OCI-LY7 (cell line): ENCODE measurements at regions not wholly inside any gene's neighbourhood (a gene's known extent, or its start where the extent isn't known, plus 50 kb on each side); places are given as distances from the start of the nearest gene placed in this dataset.

Source experiments
- BruUV-seq: library from RNA; stranded (reverse); fragments of 400-500 nt; replicated peaks from 2 replicates; lab custom pipeline; 2021; lab: Mats Ljungman, UMichigan
- CTCF ChIA-PET: fragments of 300-600 bp; sonication (Branson Sonifier 250); formaldehyde crosslinking; loops from one replicate; lab custom pipeline; 2022; ENCODE audit warnings: antibody characterized with exemption; ENCODE audit not compliant: unreplicated experiment; lab: Charles Lee
- POLR2A ChIA-PET: fragments of 300-600 bp; sonication (Branson Sonifier 250); formaldehyde crosslinking; loops from one replicate; lab custom pipeline; 2022; ENCODE audit warnings: antibody characterized with exemption; lab: Charles Lee
- DNase-seq: peaks from one replicate; pipeline ENCODE4 v3.0.0-alpha.2; 2015; ENCODE audit warnings: low spot score
- H2AFZ ChIP-seq: fragments of 200-600 bp; sonication (generic), shearing (Covaris generic); 2 replicates; pipeline ENCODE4 v1.6.1; 2014; ENCODE audit warnings: mild to moderate bottlenecking, antibody characterized with exemption, low read length, moderate library complexity
- H3K27ac ChIP-seq: fragments of 200-600 bp; sonication (generic); 2 replicates; pipeline ENCODE4 v1.5.1; 2014; ENCODE audit warnings: mixed run types, low read depth, mild to moderate bottlenecking, moderate library complexity, low read length, inconsistent platforms; ENCODE audit not compliant: poor library complexity, severe bottlenecking
- H3K36me3 ChIP-seq: fragments of 200-600 bp; sonication (generic); 2 replicates; pipeline ENCODE4 v1.6.1; 2014; ENCODE audit warnings: mild to moderate bottlenecking, antibody characterized with exemption, low read length, moderate library complexity, mixed read lengths; ENCODE audit not compliant: insufficient read depth
- H3K4me1 ChIP-seq: fragments of 200-600 bp; sonication (generic); 2 replicates; pipeline ENCODE4 v1.5.1; 2014; ENCODE audit warnings: mild to moderate bottlenecking, low read length; ENCODE audit not compliant: insufficient read depth, poor library complexity, severe bottlenecking
- H3K4me2 ChIP-seq: fragments of 200-600 bp; sonication (generic); 2 replicates; pipeline ENCODE4 v1.6.1; 2014; ENCODE audit warnings: mild to moderate bottlenecking, low read length
- H3K4me3 ChIP-seq: fragments of 200-600 bp; sonication (generic); 2 replicates; pipeline ENCODE4 v1.5.1; 2014; ENCODE audit warnings: mild to moderate bottlenecking, low read depth, low read length; ENCODE audit not compliant: poor library complexity, severe bottlenecking
- H3K79me2 ChIP-seq: fragments of 200-600 bp; sonication (generic); 2 replicates; pipeline ENCODE4 v1.6.1; 2016; ENCODE audit warnings: low read depth, mild to moderate bottlenecking, low read length, moderate library complexity, mixed read lengths; ENCODE audit not compliant: insufficient read depth
- H3K9me2 ChIP-seq: fragments of 200-600 bp; sonication (generic); 2 replicates; pipeline ENCODE4 v1.6.1; 2016; ENCODE audit warnings: mild to moderate bottlenecking, low read length, mixed read lengths; ENCODE audit not compliant: insufficient read depth
- H3K9me3 ChIP-seq: fragments of 200-600 bp; sonication (generic); 2 replicates; pipeline ENCODE4 v1.6.1; 2014; ENCODE audit warnings: mild to moderate bottlenecking, mixed run types, low read length, mixed read lengths
- H4K20me1 ChIP-seq: fragments of 200-600 bp; sonication (generic); 2 replicates; pipeline ENCODE4 v1.6.1; 2014; ENCODE audit warnings: mild to moderate bottlenecking, antibody characterized with exemption, low read length, moderate library complexity, mixed read lengths; ENCODE audit not compliant: insufficient read depth
- EZH2phosphoT487 ChIP-seq: fragments of 200-600 bp; sonication (generic); IDR thresholded peaks from 2 replicates; pipeline ENCODE4 v1.6.1; 2018; ENCODE audit warnings: low read depth, borderline replicate concordance, mild to moderate bottlenecking, mixed run types, antibody characterized with exemption, low read length, moderate library complexity, mixed read lengths
- intact Hi-C: fragments of 100-400 bp; cut with micrococcal nuclease; formaldehyde crosslinking; loops from one replicate; pipeline ENCODE4 v1.10.0; 2022; ENCODE audit not compliant: unreplicated experiment
- TF ChIP-seq, protein P1 (sequence below): fragments of 200-600 bp; sonication (generic); conservative IDR thresholded peaks from 2 replicates; pipeline ENCODE4 v1.5.1; 2014; ENCODE audit warnings: mild to moderate bottlenecking, antibody characterized with exemption, low read length, moderate library complexity, mixed read lengths

- H2AFZ ChIP-seq: no peak overlapping the region
- no peaks in the 10 kb centered on the region for H3K4me1 ChIP-seq
- TF ChIP-seq, protein P1, sequence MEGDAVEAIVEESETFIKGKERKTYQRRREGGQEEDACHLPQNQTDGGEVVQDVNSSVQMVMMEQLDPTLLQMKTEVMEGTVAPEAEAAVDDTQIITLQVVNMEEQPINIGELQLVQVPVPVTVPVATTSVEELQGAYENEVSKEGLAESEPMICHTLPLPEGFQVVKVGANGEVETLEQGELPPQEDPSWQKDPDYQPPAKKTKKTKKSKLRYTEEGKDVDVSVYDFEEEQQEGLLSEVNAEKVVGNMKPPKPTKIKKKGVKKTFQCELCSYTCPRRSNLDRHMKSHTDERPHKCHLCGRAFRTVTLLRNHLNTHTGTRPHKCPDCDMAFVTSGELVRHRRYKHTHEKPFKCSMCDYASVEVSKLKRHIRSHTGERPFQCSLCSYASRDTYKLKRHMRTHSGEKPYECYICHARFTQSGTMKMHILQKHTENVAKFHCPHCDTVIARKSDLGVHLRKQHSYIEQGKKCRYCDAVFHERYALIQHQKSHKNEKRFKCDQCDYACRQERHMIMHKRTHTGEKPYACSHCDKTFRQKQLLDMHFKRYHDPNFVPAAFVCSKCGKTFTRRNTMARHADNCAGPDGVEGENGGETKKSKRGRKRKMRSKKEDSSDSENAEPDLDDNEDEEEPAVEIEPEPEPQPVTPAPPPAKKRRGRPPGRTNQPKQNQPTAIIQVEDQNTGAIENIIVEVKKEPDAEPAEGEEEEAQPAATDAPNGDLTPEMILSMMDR: no peak
- no peak for TF ChIP-seq EZH2phosphoT487
- CTCF ChIA-PET: no interaction called here
- H3K36me3 ChIP-seq: no peaks in the 10 kb centered on the region
- H3K9me2 ChIP-seq: no peaks in the 10 kb centered on the region
- BruUV-seq: no TSS peak
- POLR2A ChIA-PET: no interaction called here
- no peak overlapping the region for H3K4me3 ChIP-seq
- intact Hi-C loops: no loop called here
- H3K9me3 ChIP-seq: no peaks in the 10 kb centered on the region
- no peak overlapping the region for H3K4me2 ChIP-seq
- H3K79me2 ChIP-seq: no peaks in the 10 kb centered on the region
- H4K20me1 ChIP-seq: no peaks in the 10 kb centered on the region
- DNase-seq: no peak
- H3K27ac ChIP-seq: no peak overlapping the region
These were observed 120.6 kb upstream of the EDNRA start for GRCh38 chr4:147360301-147360700.

DNA sequence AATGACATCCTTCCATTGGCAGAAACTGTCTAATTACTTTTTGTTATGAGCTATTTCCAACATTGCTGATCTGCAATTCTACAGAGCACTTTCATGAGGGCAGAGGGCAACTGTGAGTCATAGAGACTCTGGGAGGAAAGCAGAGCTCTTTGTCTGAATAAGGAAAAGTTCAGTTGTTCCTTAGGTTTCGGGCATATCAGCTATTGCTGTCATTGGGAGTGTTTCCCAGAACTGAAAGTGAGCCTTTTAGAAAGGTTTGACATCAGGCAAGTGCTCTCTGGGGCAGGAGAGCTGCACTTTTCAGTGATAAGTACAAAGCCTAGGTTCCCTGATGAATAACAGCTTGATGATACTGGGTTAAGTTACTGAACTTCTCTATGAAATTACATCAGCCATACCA lies 119.2 kb upstream of the EDNRA start:
- no peak overlapping the region for H3K4me3 ChIP-seq
- TF ChIP-seq, protein P1: no peak
- TF ChIP-seq EZH2phosphoT487: no peak
- BruUV-seq: no TSS peak
- no peaks in the 10 kb centered on the region for H3K4me1 ChIP-seq
- H3K9me3 ChIP-seq: no peaks in the 10 kb centered on the region
- no peaks in the 10 kb centered on the region for H4K20me1 ChIP-seq
- no peaks in the 10 kb centered on the region for H3K36me3 ChIP-seq
- ChIA-PET POLR2A (interaction anchor here (0.6 kb wide), 1 partner anchor 1242 kb away, joined by 3 read pairs; no protein-coding TSS in a partner anchor), CTCF (no interaction called here)
- no peak overlapping the region for H2AFZ ChIP-seq
- no peak overlapping the region for H3K27ac ChIP-seq
- H3K79me2 ChIP-seq: no peaks in the 10 kb centered on the region
- intact Hi-C loops: no loop called here
- no peak for DNase-seq
- no peaks in the 10 kb centered on the region for H3K9me2 ChIP-seq
- no peak overlapping the region for H3K4me2 ChIP-seq

GRCh38 chr4:147362938-147363337 lies 118.0 kb upstream of the EDNRA start:
- intact Hi-C loops: no loop called here
- Histone ChIP-seq H3K79me2 (no peaks in the 10 kb centered on the region), H3K27ac (no peak overlapping the region), H3K4me2 (no peak overlapping the region), H3K36me3 (no peaks in the 10 kb centered on the region), H3K9me2 (no peaks in the 10 kb centered on the region), H3K9me3 (no peaks in the 10 kb centered on the region), H3K4me1 (no peaks in the 10 kb centered on the region), H2AFZ (no peak overlapping the region), H4K20me1 (no peaks in the 10 kb centered on the region), H3K4me3 (no peak overlapping the region)
- CTCF ChIA-PET: no interaction called here
- TF ChIP-seq, protein P1: no peak
- TF ChIP-seq EZH2phosphoT487: no peak
- POLR2A ChIA-PET: no interaction called here
- no TSS peak for BruUV-seq
- DNase-seq: no peak
